ENCODE measurements at regions not wholly inside any gene's neighbourhood (a gene's known extent, or its start where the extent isn't known, plus 50 kb on each side); places are given as distances from the start of the nearest gene placed in this dataset.

DNA sequence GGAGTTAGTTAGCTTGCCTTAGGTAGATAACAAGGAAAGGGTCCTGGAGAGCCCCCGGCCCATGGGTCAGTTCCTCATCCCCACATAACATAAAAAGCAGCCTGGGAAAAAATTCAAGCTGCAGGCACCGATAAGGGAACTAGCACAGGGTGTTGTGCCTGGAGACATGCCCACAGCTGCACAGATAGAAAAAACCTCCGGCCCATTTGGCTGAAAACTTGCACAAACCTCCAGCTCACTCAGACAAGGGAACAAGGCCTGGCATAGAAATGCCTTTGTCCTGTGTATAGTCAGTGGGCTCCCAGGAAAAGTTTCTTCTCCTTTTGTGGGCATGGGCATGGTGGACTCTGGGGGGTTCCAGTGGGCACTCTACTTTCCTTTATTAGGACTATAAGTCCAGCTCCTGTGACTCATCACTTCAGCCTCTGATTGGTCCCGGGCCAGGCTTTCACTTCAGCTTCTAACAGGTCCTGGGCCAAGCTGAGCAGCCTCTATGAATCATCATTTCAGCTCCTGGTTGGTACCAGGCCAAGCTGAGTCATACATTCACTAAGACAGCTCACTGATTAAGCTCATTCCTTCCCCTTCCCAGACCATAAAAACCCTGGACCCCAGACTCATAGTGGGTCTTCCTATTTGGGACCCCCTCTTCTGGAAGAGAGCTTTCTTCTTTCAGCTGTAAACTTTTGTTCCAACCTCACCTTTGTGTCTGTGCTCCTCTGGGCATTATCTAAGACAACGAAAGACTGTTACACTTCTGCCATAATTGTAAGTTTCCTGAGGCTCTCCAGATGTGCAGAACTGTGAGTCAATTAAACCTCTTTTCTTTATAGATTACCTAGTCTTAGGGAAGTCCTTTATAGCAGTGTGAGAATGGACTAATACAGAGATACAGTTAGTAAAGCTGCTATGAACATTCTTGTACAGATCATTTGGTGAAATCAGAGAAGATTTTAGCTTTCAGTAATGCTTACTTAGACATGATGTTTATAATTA lies 348.0 kb upstream of the DPPA4 start:
- H3K4me2 ChIP-seq: peak overlapping the region; percentile 34
- WGBS (ENCODE audit: low lambda C conversion rate, missing lambda C conversion rate): 73% methylated on average over 5 of the region's 5 CpGs

DNA sequence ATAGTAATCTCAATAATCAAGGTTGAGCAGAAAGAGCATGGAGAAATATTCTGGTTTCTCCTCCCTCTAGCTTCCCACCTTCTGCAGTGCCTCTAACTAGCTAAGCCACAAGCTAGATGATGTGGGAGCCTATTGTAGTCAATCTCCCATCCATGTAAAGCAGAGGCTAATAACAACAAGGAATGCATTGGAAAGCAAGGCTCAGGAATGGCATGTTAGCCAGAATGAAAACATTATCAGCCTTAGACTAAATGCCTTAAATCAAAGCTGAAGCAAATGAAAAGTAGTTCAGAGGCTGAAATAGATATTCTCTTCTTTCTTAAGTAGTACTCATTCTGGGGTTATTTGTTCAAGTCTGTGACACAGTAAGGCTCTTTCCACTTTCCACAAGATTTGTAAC lies 350.3 kb upstream of the DPPA4 start:
- TF ChIP-seq, protein P1, sequence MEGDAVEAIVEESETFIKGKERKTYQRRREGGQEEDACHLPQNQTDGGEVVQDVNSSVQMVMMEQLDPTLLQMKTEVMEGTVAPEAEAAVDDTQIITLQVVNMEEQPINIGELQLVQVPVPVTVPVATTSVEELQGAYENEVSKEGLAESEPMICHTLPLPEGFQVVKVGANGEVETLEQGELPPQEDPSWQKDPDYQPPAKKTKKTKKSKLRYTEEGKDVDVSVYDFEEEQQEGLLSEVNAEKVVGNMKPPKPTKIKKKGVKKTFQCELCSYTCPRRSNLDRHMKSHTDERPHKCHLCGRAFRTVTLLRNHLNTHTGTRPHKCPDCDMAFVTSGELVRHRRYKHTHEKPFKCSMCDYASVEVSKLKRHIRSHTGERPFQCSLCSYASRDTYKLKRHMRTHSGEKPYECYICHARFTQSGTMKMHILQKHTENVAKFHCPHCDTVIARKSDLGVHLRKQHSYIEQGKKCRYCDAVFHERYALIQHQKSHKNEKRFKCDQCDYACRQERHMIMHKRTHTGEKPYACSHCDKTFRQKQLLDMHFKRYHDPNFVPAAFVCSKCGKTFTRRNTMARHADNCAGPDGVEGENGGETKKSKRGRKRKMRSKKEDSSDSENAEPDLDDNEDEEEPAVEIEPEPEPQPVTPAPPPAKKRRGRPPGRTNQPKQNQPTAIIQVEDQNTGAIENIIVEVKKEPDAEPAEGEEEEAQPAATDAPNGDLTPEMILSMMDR (IDR thresholded peaks at IDR 0.05; ENCODE audit: poor library complexity): no peak
- TF ChIP-seq EZH2 (IDR thresholded peaks at IDR 0.05; ENCODE audit: borderline replicate concordance) (no peak), EZH2phosphoT487 (IDR thresholded peaks at IDR 0.05; ENCODE audit: low read depth, severe bottlenecking, unreplicated experiment) (no peak)
- Histone ChIP-seq H2AFZ (no peak overlapping the region), H3K9me2 (replicated peaks; ENCODE audit: insufficient read depth) (no peaks in the 10 kb centered on the region), H3K4me2 (no peak overlapping the region), H3K9me3 (ENCODE audit: low read depth) (no peaks in the 10 kb centered on the region), H3K27me3 (no peaks in the 10 kb centered on the region), H3K36me3 (replicated peaks; ENCODE audit: insufficient read depth, low read depth) (no peaks in the 10 kb centered on the region), H3K27ac (no peak overlapping the region), H4K20me1 (ENCODE audit: insufficient read depth, poor library complexity, severe bottlenecking) (no peaks in the 10 kb centered on the region), H3K4me1 (ENCODE audit: insufficient read depth) (no peaks in the 10 kb centered on the region), H3K79me2 (no peaks in the 10 kb centered on the region), H3K4me3 (no peak overlapping the region)
- DNase-seq (ENCODE audit: low spot score): no peak

More for the DNA sequence above, 348.0 kb upstream of the DPPA4 start:
- no peaks in the 10 kb centered on the region for H3K4me1 ChIP-seq (ENCODE audit: insufficient read depth)
- H3K79me2 ChIP-seq: no peaks in the 10 kb centered on the region
- DNase-seq (ENCODE audit: low spot score): peak; percentile 80
- TF ChIP-seq EZH2phosphoT487 (IDR thresholded peaks at IDR 0.05; ENCODE audit: low read depth, severe bottlenecking, unreplicated experiment): no peak
- TF ChIP-seq, protein P1 (IDR thresholded peaks at IDR 0.05; ENCODE audit: poor library complexity): no peak
- no peak for TF ChIP-seq EZH2 (IDR thresholded peaks at IDR 0.05; ENCODE audit: borderline replicate concordance)
- H3K9me3 ChIP-seq (ENCODE audit: low read depth): no peaks in the 10 kb centered on the region
- no peak overlapping the region for H3K4me3 ChIP-seq
- no peak overlapping the region for H3K27ac ChIP-seq
- no peaks in the 10 kb centered on the region for H3K27me3 ChIP-seq
- no peaks in the 10 kb centered on the region for H3K9me2 ChIP-seq (replicated peaks; ENCODE audit: insufficient read depth)
- H2AFZ ChIP-seq: no peak overlapping the region
- no peaks in the 10 kb centered on the region for H3K36me3 ChIP-seq (replicated peaks; ENCODE audit: insufficient read depth, low read depth)
- H4K20me1 ChIP-seq (ENCODE audit: insufficient read depth, poor library complexity, severe bottlenecking): no peaks in the 10 kb centered on the region

DNA sequence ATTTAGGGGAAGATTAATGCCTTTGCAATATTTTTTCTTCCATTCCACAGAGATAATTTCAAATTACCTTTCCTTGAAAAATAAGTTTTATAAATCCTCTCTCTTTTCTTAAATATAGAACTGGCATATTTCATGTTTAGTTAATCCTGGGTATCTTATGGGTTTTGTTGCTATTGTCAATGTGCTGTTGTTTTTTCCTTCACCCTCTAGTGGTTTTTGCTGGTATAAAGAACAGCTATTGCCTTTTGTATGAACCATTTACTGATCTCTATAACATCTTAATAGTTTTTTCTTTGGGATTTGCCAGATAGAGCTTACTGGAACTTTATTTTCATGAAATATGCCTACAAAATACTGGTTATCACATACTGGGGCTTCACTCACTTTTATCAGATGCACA lies 359.6 kb upstream of the DPPA4 start:
- TF ChIP-seq, protein P1 (IDR thresholded peaks at IDR 0.05; ENCODE audit: poor library complexity): no peak
- TF ChIP-seq EZH2 (IDR thresholded peaks at IDR 0.05; ENCODE audit: borderline replicate concordance) (no peak), EZH2phosphoT487 (IDR thresholded peaks at IDR 0.05; ENCODE audit: low read depth, severe bottlenecking, unreplicated experiment) (no peak)
- Histone ChIP-seq H3K9me3 (ENCODE audit: low read depth) (no peaks in the 10 kb centered on the region), H3K9me2 (replicated peaks; ENCODE audit: insufficient read depth) (no peaks in the 10 kb centered on the region), H3K27me3 (no peaks in the 10 kb centered on the region), H3K36me3 (replicated peaks; ENCODE audit: insufficient read depth, low read depth) (no peaks in the 10 kb centered on the region), H3K4me2 (no peak overlapping the region), H3K79me2 (no peaks in the 10 kb centered on the region), H2AFZ (no peak overlapping the region), H3K27ac (no peak overlapping the region), H4K20me1 (ENCODE audit: insufficient read depth, poor library complexity, severe bottlenecking) (no peaks in the 10 kb centered on the region), H3K4me3 (no peak overlapping the region), H3K4me1 (ENCODE audit: insufficient read depth) (no peaks in the 10 kb centered on the region)
- no peak for DNase-seq (ENCODE audit: low spot score)
